ENCODE measurements at regions not wholly inside any gene's neighbourhood (a gene's known extent, or its start where the extent isn't known, plus 50 kb on each side); places are given as distances from the start of the nearest gene placed in this dataset.

DNA sequence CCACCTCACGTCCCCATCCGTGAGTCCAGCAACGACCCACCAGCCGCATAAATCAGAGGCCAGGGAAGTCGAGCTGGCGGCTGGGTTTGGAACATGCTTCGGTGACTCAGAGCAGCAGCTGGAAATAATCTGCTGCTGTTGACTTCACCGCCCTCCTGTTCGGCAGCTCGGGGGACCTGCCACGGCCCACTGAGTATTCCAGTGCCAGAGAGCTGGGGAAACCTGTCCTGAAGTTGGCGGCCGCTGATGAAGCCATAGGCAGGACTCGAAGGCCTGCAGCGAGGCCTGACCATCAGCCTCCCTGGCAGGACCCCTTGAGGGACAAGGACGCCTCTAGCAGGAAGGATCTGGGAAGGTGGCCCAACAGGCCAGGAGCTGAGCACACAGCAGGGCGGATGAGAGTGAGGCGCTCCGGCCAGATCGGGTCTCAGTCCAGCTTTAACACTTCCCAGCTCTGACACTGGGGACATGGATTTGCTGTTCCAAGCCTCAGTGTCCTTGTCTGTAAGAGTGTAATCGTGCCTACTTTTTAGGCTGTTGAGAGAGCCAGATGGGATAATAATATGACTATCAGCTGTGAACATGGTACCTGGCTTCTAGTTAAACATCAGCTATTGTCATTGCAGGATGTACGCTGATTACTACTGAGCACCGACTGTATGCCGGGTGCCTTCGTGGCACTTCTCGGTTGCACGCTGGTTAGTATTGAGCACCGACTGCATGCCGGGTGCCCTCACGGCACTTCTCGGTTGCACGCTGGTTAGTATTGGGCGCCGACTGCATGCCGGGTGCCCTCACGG lies 50.4 kb upstream of the CIBAR2 start:
- intact Hi-C loops (cut with DNase I; ENCODE audit: low total_unique reads), result no loop called here
- Histone ChIP-seq H3K9me3 (no peaks in the 10 kb centered on the region), H3K27ac (peak overlapping the region; percentile 28 to 81 (median 66)), H3K27me3 (peaks cover 0 to 3% (median 0%) of the 10 kb centered on the region in 3 donors), H3K4me3 (no peak overlapping the region), H3K4me1 (peaks cover 32 to 79% (median 55%) of the 10 kb centered on the region in 4 donors), H3K36me3 (no peaks in the 10 kb centered on the region)
- TF ChIP-seq POLR2AphosphoS5 (IDR thresholded peaks at IDR 0.05), result peak in 2 of 3 donors; percentile 31 to 46
- TF ChIP-seq, protein P1, sequence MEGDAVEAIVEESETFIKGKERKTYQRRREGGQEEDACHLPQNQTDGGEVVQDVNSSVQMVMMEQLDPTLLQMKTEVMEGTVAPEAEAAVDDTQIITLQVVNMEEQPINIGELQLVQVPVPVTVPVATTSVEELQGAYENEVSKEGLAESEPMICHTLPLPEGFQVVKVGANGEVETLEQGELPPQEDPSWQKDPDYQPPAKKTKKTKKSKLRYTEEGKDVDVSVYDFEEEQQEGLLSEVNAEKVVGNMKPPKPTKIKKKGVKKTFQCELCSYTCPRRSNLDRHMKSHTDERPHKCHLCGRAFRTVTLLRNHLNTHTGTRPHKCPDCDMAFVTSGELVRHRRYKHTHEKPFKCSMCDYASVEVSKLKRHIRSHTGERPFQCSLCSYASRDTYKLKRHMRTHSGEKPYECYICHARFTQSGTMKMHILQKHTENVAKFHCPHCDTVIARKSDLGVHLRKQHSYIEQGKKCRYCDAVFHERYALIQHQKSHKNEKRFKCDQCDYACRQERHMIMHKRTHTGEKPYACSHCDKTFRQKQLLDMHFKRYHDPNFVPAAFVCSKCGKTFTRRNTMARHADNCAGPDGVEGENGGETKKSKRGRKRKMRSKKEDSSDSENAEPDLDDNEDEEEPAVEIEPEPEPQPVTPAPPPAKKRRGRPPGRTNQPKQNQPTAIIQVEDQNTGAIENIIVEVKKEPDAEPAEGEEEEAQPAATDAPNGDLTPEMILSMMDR (IDR thresholded peaks at IDR 0.05), result no peak
- WGBS, 5 donors, result 49 to 76% (median 75%) methylated on average over 18 to 36 of the region's 36 CpGs
- DNase-seq, result peak in 1 of 2 donors; percentile 85

DNA sequence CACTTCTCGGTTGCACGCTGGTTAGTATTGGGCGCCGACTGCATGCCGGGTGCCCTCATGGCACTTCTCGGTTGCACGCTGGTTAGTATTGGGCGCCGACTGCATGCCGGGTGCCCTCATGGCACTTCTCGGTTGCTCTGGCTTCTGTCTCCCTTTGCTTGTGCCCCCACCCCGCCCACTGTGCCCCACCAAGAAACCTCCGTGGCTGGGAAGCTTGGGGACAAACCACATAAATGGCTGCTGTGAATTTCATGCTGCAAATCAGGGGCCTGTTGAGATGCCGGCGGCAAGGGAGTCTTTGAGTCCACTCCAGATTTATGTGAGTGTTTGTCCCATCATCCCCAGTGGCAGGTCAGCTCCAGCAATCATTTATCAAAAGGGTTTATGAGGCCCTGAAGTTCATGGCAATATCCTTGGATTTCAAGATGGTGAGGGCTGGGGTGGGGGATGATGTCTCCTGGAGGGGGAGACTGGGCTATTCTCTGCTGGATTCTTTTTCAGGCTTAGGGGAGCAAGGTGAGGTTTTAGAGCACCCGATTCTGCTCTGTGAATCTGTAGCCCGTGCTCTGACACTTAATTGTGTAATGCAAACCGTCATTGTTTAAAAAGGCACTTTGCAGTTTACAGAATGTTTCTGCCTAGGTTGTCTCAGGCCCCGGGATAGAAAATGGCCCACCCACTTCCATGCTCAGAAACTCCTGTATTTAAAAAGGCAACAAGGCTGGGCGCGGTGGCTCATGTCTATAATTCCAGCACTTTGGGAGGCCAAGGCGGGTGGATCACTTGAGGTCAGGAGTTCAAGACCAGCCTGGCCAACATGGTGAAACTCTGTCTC lies 51.2 kb upstream of the CIBAR2 start:
- no peaks in the 10 kb centered on the region for H3K9me3 ChIP-seq
- TF ChIP-seq, protein P1 (IDR thresholded peaks at IDR 0.05), result no peak
- no peak for TF ChIP-seq EP300 (IDR thresholded peaks at IDR 0.05)
- no peak for TF ChIP-seq POLR2A (IDR thresholded peaks at IDR 0.05)
- no peak for TF ChIP-seq POLR2AphosphoS5 (IDR thresholded peaks at IDR 0.05)
- peak overlapping the region in 4 of 5 donors; percentile 56 to 81 (median 70) for H3K27ac ChIP-seq
- DNase-seq, result no peak
- peaks cover 33 to 82% (median 56%) of the 10 kb centered on the region in 4 donors for H3K4me1 ChIP-seq
- no peaks in the 10 kb centered on the region for H3K36me3 ChIP-seq
- peaks cover 0 to 11% (median 0%) of the 10 kb centered on the region in 3 donors for H3K27me3 ChIP-seq
- intact Hi-C loops (cut with DNase I; ENCODE audit: low total_unique reads), result no loop called here
- WGBS, 5 donors, result 76 to 87% (median 81%) methylated on average over 21 to 22 of the region's 22 CpGs
- H3K4me3 ChIP-seq, result no peak overlapping the region

DNA sequence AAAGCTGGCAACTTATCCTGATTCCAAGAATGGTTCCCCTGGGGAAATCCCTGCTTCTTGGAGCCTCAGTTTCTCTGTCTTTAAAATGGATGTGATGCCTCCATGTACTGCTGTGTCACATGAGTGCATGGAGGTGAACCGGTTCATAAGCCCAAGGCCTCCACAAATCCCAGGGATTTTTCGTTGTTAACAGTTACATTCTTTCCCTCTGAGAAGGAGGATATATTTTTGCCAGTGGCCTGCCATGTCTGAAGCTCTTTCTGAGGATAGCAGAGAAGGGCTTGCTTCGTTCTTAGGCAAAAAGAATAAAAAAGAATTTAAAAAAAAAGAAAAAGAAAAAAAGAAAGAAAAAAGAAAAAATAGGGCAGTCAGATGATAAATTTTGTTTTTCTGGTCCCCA lies 52.2 kb upstream of the CIBAR2 start:
- no peak overlapping the region for H3K4me3 ChIP-seq
- peaks cover 0 to 17% (median 0%) of the 10 kb centered on the region in 3 donors for H3K27me3 ChIP-seq
- DNase-seq, result no peak
- WGBS, 5 donors, result 69 to 80% (median 76%) methylated on average over 3 of the region's 3 CpGs
- no peaks in the 10 kb centered on the region for H3K9me3 ChIP-seq
- no peaks in the 10 kb centered on the region for H3K36me3 ChIP-seq
- no peak for TF ChIP-seq EP300 (IDR thresholded peaks at IDR 0.05)
- TF ChIP-seq POLR2A (IDR thresholded peaks at IDR 0.05), result no peak
- no peak for TF ChIP-seq POLR2AphosphoS5 (IDR thresholded peaks at IDR 0.05)
- TF ChIP-seq, protein P1 (IDR thresholded peaks at IDR 0.05), result no peak
- H3K27ac ChIP-seq, result peak overlapping the region in 4 of 5 donors; percentile 47 to 81 (median 66)
- peaks cover 32 to 83% (median 60%) of the 10 kb centered on the region in 4 donors for H3K4me1 ChIP-seq
- intact Hi-C loops (cut with DNase I; ENCODE audit: low total_unique reads), result no loop called here

DNA sequence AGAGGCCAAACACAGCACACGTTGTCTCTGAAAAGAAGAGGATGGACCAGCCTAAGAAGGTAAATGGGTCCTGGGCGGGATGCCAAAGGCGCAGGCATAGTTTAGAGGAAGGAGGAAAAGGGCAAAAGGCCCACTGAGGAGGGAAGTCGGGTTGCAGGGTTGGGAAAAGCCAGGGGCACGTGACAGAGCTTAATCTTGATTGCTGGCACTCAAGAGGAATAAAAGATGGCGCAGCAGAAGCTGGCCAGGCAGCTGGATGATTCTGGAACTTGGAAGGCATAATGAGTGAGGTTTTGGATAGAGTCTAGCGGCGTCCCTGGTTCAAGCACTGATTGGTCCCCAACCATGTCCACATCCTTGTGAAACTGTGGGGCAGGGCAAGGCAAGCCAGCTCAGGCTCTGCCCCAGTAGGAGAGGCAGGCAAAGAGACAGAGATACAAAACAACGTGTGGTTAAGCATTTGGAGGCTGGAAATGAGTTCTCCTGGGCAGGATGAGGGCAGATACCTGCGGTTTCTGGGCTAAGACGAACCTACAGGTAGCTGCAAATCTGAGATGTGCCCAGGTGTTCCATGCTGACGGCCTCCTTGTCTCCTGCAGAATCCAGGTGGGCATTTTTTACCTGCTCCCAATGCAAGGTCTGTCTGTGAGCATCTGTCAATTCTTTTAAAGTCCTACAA lies 52.7 kb upstream of the CIBAR2 start:
- intact Hi-C loops (cut with DNase I; ENCODE audit: low total_unique reads), result no loop called here
- 59 to 68% (median 62%) methylated on average over 12 of the region's 12 CpGs for WGBS, 5 donors
- Histone ChIP-seq H3K27me3 (peaks cover 0 to 22% (median 5%) of the 10 kb centered on the region in 3 donors), H3K9me3 (no peaks in the 10 kb centered on the region), H3K27ac (peak overlapping the region in 4 of 5 donors; percentile 47 to 81 (median 66)), H3K4me1 (peaks cover 38 to 89% (median 65%) of the 10 kb centered on the region in 4 donors), H3K36me3 (no peaks in the 10 kb centered on the region), H3K4me3 (no peak overlapping the region)
- peak in 1 of 2 donors; percentile 37 for DNase-seq
- peak in 2 of 3 donors; percentile 4 to 44 for TF ChIP-seq POLR2AphosphoS5 (IDR thresholded peaks at IDR 0.05)
- TF ChIP-seq EP300 (IDR thresholded peaks at IDR 0.05), result no peak
